Breast epithelium (tissue), 4 donors: ENCODE measurements at regions not wholly inside any gene's neighbourhood (a gene's known extent, or its start where the extent isn't known, plus 50 kb on each side); places are given as distances from the start of the nearest gene placed in this dataset.

ENCODE experiments used
- DNase-seq, 2 donors: peaks; one replicate each; pipeline ENCODE4 v3.0.0-alpha.2; 2019; ENCODE audit warnings: low spot score in 2 of 2
- H3K27ac ChIP-seq, 2 donors: fragments of 200-600 bp; sonication (generic) in 1 of 2; one replicate each; pipeline ENCODE4 v1.5.1; 2016 to 2019; ENCODE audit warnings: mild to moderate bottlenecking in 1 of 2
- H3K27me3 ChIP-seq, 2 donors: fragments of 200-600 bp; sonication (generic) in 1 of 2; one replicate each; pipeline versions ENCODE4 v1.5.1 to v1.6.0; 2017 to 2019; ENCODE audit warnings: control low read depth in 1 of 2, mild to moderate bottlenecking in 1 of 2
- H3K36me3 ChIP-seq: fragments of 200-600 bp; one replicate; pipeline ENCODE4 v1.5.1; 2019
- H3K4me1 ChIP-seq, 2 donors: fragments of 200-600 bp; sonication (generic); one replicate each; pipeline ENCODE4 v1.5.1; 2016 to 2019; ENCODE audit warnings: control low read depth in 1 of 2
- H3K4me3 ChIP-seq, 3 donors: fragments of 200-600 bp; sonication (generic); 1 replicate in 2 of 3; 2 replicates in 1 of 3; pipeline ENCODE4 v1.5.1; 2016 to 2019; ENCODE audit warnings: mild to moderate bottlenecking in 3 of 3, moderate library complexity in 2 of 3
- H3K9me3 ChIP-seq, 2 donors: fragments of 200-600 bp; sonication (generic) in 1 of 2; one replicate each; pipeline ENCODE4 v1.5.1; 2016 to 2019; ENCODE audit warnings: control low read depth in 1 of 2
- POLR2A ChIP-seq: fragments of 450-650 bp; IDR thresholded peaks from one replicate; pipeline ENCODE4 v1.6.1; 2016; ENCODE audit warnings: antibody characterized with exemption, mild to moderate bottlenecking, moderate library complexity
- POLR2AphosphoS5 ChIP-seq, 3 donors: sonication (generic); formaldehyde crosslinking; IDR thresholded peaks; one replicate each; pipeline ENCODE4 v1.6.1; 2017; ENCODE audit warnings: antibody characterized with exemption in 3 of 3
- intact Hi-C: fragments of 100-400 bp; cut with DNase I; formaldehyde crosslinking; loops from one replicate; pipeline ENCODE4 v1.15.1; 2023; ENCODE audit warnings: low total_unique reads
- TF ChIP-seq, protein P1 (sequence below), 3 donors: fragments of 450-650 bp; IDR thresholded peaks; one replicate each; pipeline ENCODE4 v1.5.1; 2016 to 2017; ENCODE audit warnings: antibody characterized with exemption in 3 of 3, mild to moderate bottlenecking in 3 of 3, moderate library complexity in 3 of 3

- Histone ChIP-seq H3K4me3 (no peak overlapping the region), H3K36me3 (no peaks in the 10 kb centered on the region), H3K4me1 (no peaks in the 10 kb centered on the region), H3K27me3 (no peaks in the 10 kb centered on the region), H3K9me3 (no peaks in the 10 kb centered on the region), H3K27ac (no peak overlapping the region)
- TF ChIP-seq POLR2A (no peak), POLR2AphosphoS5 (IDR thresholded peaks at IDR 0.05) (no peak)
- TF ChIP-seq, protein P1, sequence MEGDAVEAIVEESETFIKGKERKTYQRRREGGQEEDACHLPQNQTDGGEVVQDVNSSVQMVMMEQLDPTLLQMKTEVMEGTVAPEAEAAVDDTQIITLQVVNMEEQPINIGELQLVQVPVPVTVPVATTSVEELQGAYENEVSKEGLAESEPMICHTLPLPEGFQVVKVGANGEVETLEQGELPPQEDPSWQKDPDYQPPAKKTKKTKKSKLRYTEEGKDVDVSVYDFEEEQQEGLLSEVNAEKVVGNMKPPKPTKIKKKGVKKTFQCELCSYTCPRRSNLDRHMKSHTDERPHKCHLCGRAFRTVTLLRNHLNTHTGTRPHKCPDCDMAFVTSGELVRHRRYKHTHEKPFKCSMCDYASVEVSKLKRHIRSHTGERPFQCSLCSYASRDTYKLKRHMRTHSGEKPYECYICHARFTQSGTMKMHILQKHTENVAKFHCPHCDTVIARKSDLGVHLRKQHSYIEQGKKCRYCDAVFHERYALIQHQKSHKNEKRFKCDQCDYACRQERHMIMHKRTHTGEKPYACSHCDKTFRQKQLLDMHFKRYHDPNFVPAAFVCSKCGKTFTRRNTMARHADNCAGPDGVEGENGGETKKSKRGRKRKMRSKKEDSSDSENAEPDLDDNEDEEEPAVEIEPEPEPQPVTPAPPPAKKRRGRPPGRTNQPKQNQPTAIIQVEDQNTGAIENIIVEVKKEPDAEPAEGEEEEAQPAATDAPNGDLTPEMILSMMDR (IDR thresholded peaks at IDR 0.05) = no peak
- intact Hi-C loops = no loop called here
- no peak for DNase-seq
These were observed 750.3 kb downstream of the MAT2B start for GRCh38 chr5:164255598-164256213.

DNA sequence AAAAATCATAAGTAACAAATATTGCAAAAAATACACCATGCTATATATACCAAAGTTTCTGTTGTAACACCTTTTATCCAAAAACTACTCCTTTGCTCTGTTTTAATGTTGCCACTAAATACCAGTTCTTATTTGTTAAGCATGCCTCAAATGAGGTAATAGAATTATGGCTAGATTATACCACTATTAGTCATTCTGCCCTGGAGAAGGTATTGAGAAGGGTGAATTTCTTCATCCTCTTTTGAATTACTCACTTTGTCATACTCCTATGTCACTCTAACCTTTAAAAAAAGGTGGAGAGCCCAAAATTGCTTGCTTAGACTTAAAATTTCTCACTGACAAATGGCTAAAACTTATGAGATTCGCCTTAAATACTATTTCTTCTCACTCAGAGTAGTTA is 750.9 kb downstream of the MAT2B start:
- intact Hi-C loops = no loop called here
- H3K27me3 ChIP-seq = no peaks in the 10 kb centered on the region
- H3K4me1 ChIP-seq = no peaks in the 10 kb centered on the region
- TF ChIP-seq POLR2A = no peak
- no peak for TF ChIP-seq POLR2AphosphoS5 (IDR thresholded peaks at IDR 0.05)
- TF ChIP-seq, protein P1 (IDR thresholded peaks at IDR 0.05) = no peak
- no peak overlapping the region for H3K4me3 ChIP-seq
- H3K36me3 ChIP-seq = no peaks in the 10 kb centered on the region
- H3K27ac ChIP-seq = no peak overlapping the region
- H3K9me3 ChIP-seq = no peaks in the 10 kb centered on the region
- DNase-seq = no peak

- TF ChIP-seq POLR2A = no peak
- TF ChIP-seq, protein P1 (IDR thresholded peaks at IDR 0.05) = no peak
- TF ChIP-seq POLR2AphosphoS5 (IDR thresholded peaks at IDR 0.05) = no peak
- intact Hi-C loops = no loop called here
- no peaks in the 10 kb centered on the region for H3K9me3 ChIP-seq
- no peak overlapping the region for H3K4me3 ChIP-seq
- no peaks in the 10 kb centered on the region for H3K4me1 ChIP-seq
- H3K36me3 ChIP-seq = no peaks in the 10 kb centered on the region
- H3K27me3 ChIP-seq = no peaks in the 10 kb centered on the region
- no peak for DNase-seq
- no peak overlapping the region for H3K27ac ChIP-seq
These were observed 751.5 kb downstream of the MAT2B start for GRCh38 chr5:164256954-164257353.

DNA sequence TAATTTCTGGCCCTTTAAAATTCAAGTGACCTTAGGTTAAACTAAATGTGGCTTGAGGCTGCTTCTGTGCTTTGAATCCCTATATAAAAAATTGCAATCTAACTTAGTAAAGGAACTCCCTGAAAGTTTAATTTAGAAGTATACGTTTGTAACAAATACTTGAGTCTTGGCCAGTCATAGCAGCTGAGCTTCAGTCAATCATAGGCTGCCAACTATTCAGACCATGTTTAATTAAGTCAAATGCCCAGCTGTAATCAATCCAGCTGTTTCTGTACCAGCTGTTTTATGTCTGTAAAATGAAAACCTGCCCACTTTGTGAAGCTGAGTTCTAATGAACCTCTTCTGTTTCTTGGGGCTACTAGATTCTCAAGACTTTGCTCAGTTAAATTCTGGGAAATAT is 760.1 kb downstream of the MAT2B start:
- Histone ChIP-seq H3K4me3 (no peak overlapping the region), H3K9me3 (no peaks in the 10 kb centered on the region), H3K36me3 (no peaks in the 10 kb centered on the region), H3K27ac (no peak overlapping the region), H3K27me3 (no peaks in the 10 kb centered on the region), H3K4me1 (no peaks in the 10 kb centered on the region)
- intact Hi-C loops = no loop called here
- DNase-seq = no peak
- TF ChIP-seq POLR2AphosphoS5 (IDR thresholded peaks at IDR 0.05) (no peak), POLR2A (no peak)
- TF ChIP-seq, protein P1 (IDR thresholded peaks at IDR 0.05) = no peak

GRCh38 chr5:164266571-164266970 is 761.2 kb downstream of the MAT2B start:
- Histone ChIP-seq H3K27ac (no peak overlapping the region), H3K4me3 (no peak overlapping the region), H3K36me3 (no peaks in the 10 kb centered on the region), H3K4me1 (no peaks in the 10 kb centered on the region), H3K27me3 (no peaks in the 10 kb centered on the region), H3K9me3 (no peaks in the 10 kb centered on the region)
- intact Hi-C loops = no loop called here
- TF ChIP-seq POLR2AphosphoS5 (IDR thresholded peaks at IDR 0.05) (no peak), POLR2A (no peak)
- TF ChIP-seq, protein P1 (IDR thresholded peaks at IDR 0.05) = no peak
- DNase-seq = no peak
